ENCODE measurements at regions not wholly inside any gene's neighbourhood (a gene's known extent, or its start where the extent isn't known, plus 50 kb on each side); places are given as distances from the start of the nearest gene placed in this dataset.

DNA sequence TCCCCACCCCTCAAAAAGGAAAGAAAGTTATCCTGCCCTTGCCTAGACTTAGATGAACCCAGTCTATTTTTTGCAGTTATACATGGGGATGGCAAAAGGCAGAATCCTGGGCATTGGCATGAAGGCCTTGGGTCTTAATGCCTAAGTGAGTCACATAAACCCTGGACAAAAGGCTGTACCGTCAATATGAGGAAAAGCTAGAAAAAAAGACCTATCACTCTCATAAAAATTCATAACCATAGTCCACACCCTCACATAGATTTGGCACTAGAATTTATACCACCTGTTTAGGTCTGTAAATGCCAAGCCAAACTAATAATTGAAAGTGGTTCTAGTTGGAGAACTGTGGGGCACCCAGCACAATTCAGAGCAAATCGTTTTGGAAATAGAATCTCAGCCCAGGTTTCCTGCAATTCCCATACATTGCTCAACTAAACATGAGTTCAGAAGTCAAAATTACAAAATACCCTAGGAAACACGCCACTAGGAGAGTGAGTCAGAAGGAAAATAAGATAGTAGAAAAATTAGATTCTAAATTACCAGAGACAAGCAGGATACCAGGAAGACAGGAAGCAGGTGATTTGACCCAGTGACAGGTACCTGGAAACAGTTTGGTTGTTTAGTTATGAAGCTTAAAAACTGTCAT lies 70.4 kb upstream of the FUCA2 start:
- Histone ChIP-seq H3K27ac (no peak overlapping the region), H3K27me3 (no peaks in the 10 kb centered on the region), H3K4me1 (peaks cover 10% of the 10 kb centered on the region), H3K9me3 (no peaks in the 10 kb centered on the region), H3K4me3 (no peak overlapping the region), H3K36me3 (no peaks in the 10 kb centered on the region)
- TF ChIP-seq, protein P1, sequence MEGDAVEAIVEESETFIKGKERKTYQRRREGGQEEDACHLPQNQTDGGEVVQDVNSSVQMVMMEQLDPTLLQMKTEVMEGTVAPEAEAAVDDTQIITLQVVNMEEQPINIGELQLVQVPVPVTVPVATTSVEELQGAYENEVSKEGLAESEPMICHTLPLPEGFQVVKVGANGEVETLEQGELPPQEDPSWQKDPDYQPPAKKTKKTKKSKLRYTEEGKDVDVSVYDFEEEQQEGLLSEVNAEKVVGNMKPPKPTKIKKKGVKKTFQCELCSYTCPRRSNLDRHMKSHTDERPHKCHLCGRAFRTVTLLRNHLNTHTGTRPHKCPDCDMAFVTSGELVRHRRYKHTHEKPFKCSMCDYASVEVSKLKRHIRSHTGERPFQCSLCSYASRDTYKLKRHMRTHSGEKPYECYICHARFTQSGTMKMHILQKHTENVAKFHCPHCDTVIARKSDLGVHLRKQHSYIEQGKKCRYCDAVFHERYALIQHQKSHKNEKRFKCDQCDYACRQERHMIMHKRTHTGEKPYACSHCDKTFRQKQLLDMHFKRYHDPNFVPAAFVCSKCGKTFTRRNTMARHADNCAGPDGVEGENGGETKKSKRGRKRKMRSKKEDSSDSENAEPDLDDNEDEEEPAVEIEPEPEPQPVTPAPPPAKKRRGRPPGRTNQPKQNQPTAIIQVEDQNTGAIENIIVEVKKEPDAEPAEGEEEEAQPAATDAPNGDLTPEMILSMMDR (IDR thresholded peaks at IDR 0.05), result no peak
- no peak for TF ChIP-seq POLR2A (IDR thresholded peaks at IDR 0.05)
- no peak for TF ChIP-seq EP300 (IDR thresholded peaks at IDR 0.05)
- no peak for TF ChIP-seq POLR2AphosphoS5 (IDR thresholded peaks at IDR 0.05)
- no peak for DNase-seq (ENCODE audit: low spot score in 2 of 2)
- WGBS, result 46% methylated on average over 3 of the region's 3 CpGs

DNA sequence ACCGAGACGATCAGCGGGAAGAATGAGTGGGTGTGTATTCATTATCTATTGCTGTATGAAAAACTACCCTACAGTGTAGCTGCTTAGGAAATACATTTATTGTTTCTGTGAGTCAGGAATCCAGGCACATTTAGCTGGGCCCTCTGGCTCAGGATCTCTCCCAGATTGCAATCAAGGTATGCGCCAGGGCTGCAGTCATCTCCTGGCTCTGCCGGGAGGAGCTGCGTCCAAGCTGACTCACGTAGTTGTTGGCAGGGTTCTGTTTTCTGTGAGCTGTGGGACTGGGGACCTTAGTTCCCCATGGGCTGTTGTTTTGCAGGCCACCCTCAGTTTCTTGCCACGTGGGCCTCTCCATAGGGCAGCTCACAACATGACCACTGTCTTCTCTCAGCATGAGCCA lies 68.2 kb upstream of the FUCA2 start:
- no peaks in the 10 kb centered on the region for H3K9me3 ChIP-seq
- TF ChIP-seq, protein P1 (IDR thresholded peaks at IDR 0.05), result no peak
- TF ChIP-seq POLR2A (IDR thresholded peaks at IDR 0.05), result no peak
- peak in 1 of 3 donors; percentile 30 for TF ChIP-seq POLR2AphosphoS5 (IDR thresholded peaks at IDR 0.05)
- DNase-seq (ENCODE audit: low spot score in 2 of 2), result peak in 1 of 2 donors; percentile 70
- no peak overlapping the region for H3K4me3 ChIP-seq
- WGBS, result 51% methylated on average over 8 of the region's 8 CpGs
- no peaks in the 10 kb centered on the region for H3K27me3 ChIP-seq
- peaks cover 10% of the 10 kb centered on the region for H3K4me1 ChIP-seq
- no peak overlapping the region for H3K27ac ChIP-seq
- H3K36me3 ChIP-seq, result no peaks in the 10 kb centered on the region

DNA sequence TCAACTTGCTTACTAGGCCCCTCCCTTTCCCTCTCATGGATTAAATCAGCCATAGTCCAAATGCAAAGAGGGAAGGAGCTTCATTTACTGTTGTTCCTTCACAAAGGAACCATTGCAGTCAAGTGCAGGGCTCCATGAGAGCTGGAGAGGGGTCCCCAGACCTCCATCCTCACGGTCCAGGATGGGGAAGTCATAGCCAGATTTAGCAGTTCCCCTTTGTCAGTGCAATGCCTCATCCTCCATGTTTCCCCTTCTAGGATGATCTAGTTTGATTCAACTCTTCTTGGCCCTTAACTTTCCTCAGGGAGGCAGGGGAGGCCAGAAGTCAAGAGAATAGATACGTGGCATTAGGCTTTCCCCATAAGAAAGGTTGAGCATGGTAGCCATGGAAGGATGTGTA lies 66.5 kb upstream of the FUCA2 start:
- H3K4me1 ChIP-seq, result peaks cover 10% of the 10 kb centered on the region
- DNase-seq (ENCODE audit: low spot score in 2 of 2), result no peak
- H3K27me3 ChIP-seq, result no peaks in the 10 kb centered on the region
- no peaks in the 10 kb centered on the region for H3K36me3 ChIP-seq
- TF ChIP-seq POLR2AphosphoS5 (IDR thresholded peaks at IDR 0.05), result no peak
- no peak for TF ChIP-seq POLR2A (IDR thresholded peaks at IDR 0.05)
- TF ChIP-seq EP300 (IDR thresholded peaks at IDR 0.05), result no peak
- TF ChIP-seq, protein P1 (IDR thresholded peaks at IDR 0.05), result no peak
- H3K27ac ChIP-seq, result no peak overlapping the region
- WGBS, result 79% methylated on average over 2 of the region's 2 CpGs
- no peak overlapping the region for H3K4me3 ChIP-seq
- no peaks in the 10 kb centered on the region for H3K9me3 ChIP-seq

DNA sequence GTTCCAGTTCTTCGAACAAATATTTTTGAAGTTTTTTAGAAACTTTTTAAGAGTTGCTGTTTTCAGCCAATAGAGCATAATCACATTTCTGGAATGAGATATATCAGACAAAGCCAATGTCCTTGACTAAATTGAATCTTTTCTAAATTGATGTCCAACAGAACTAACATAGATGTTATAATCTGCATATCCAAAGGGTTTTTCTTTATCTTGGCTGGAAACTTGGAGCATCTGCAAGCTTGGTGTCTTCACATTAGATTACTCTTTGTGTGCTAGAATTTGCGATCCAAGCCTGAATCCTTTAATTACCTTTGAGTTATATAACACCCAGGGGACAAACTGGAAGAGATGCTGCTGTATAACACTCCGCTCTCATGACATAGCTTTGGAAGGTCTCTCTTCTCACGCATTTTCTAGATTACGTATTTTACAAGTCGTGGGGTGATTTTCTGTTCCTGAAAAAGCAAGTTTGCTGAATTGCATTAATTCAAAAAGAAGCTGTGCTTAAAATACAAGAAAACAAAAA lies 64.4 kb upstream of the FUCA2 start:
- H3K36me3 ChIP-seq, result no peaks in the 10 kb centered on the region
- no peak overlapping the region for H3K4me3 ChIP-seq
- no peak for TF ChIP-seq POLR2A (IDR thresholded peaks at IDR 0.05)
- TF ChIP-seq, protein P1 (IDR thresholded peaks at IDR 0.05), result no peak
- no peaks in the 10 kb centered on the region for H3K9me3 ChIP-seq
- no peak for DNase-seq (ENCODE audit: low spot score in 2 of 2)
- peaks cover 10% of the 10 kb centered on the region for H3K4me1 ChIP-seq
- no peaks in the 10 kb centered on the region for H3K27me3 ChIP-seq
- no peak overlapping the region for H3K27ac ChIP-seq
- 67% methylated on average over 6 of the region's 6 CpGs for WGBS

DNA sequence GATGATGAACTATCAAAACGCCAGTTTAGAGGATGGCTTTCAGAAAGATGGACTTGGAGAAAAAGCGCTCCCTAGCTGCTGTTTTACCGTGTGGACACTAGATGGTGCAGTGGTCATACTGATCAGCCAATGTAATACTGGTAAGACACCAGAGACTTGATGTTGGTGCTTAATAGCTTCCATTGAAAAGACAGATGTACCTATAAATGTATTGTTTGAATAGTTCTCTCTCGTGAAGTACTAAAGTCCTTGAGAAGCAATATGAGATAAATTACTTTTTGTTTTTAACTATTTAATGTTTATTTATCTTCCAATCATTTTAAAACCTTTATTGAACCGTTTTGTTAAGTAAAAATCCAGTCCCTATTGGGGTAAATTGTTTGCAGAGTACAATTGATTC lies 63.9 kb upstream of the FUCA2 start:
- H3K4me3 ChIP-seq, result no peak overlapping the region
- H3K9me3 ChIP-seq, result no peaks in the 10 kb centered on the region
- WGBS, result 8% methylated on average over 5 of the region's 5 CpGs
- TF ChIP-seq EP300 (IDR thresholded peaks at IDR 0.05), result no peak
- TF ChIP-seq, protein P1 (IDR thresholded peaks at IDR 0.05), result peak; percentile 78 to 92
- peaks cover 10% of the 10 kb centered on the region for H3K4me1 ChIP-seq
- no peaks in the 10 kb centered on the region for H3K36me3 ChIP-seq
- H3K27ac ChIP-seq, result no peak overlapping the region
- DNase-seq (ENCODE audit: low spot score in 2 of 2), result no peak
- H3K27me3 ChIP-seq, result no peaks in the 10 kb centered on the region
